OCI-LY3 (cell line): ENCODE measurements at regions not wholly inside any gene's neighbourhood (a gene's known extent, or its start where the extent isn't known, plus 50 kb on each side); places are given as distances from the start of the nearest gene placed in this dataset.

Experiments
- H2AFZ ChIP-seq: fragments of 200-600, 300-600 bp; shearing (Covaris generic); 2 replicates; pipeline ENCODE4 v1.6.0; 2014; ENCODE audit warnings: antibody characterized with exemption, low read depth, low read length
- H3K27ac ChIP-seq: fragments of 200-600, 300-600 bp; sonication (generic); 2 replicates; pipeline ENCODE4 v1.5.1; 2014; ENCODE audit warnings: mild to moderate bottlenecking, low read length, moderate library complexity, mixed read lengths
- H3K27me3 ChIP-seq: fragments of 200-600, 300-600 bp; sonication (generic); 2 replicates; pipeline ENCODE4 v1.6.1; 2014; ENCODE audit warnings: low read depth, low read length, mixed read lengths
- H3K36me3 ChIP-seq: fragments of 200-600, 300-600 bp; sonication (generic); replicated peaks from 2 replicates; pipeline ENCODE3; 2014; ENCODE audit warnings: low read depth, low read length, mixed read lengths
- H3K4me1 ChIP-seq: fragments of 300-600, 200-600 bp; sonication (generic); 2 replicates; pipeline ENCODE4 v1.6.1; 2014; ENCODE audit warnings: low read length, mixed read lengths
- H3K4me2 ChIP-seq: fragments of 200-600, 300-600 bp; sonication (generic); 2 replicates; pipeline ENCODE4 v1.6.1; 2014; ENCODE audit warnings: low read length, mixed read lengths
- H3K4me3 ChIP-seq: fragments of 300-600, 200-600 bp; sonication (generic); 2 replicates; pipeline ENCODE4 v1.5.1; 2014; ENCODE audit warnings: antibody characterized with exemption, mild to moderate bottlenecking, low read length, moderate library complexity
- H3K79me2 ChIP-seq: fragments of 300-600, 200-600 bp; shearing (Covaris generic); 2 replicates; pipeline ENCODE4 v1.6.1; 2014; ENCODE audit warnings: mild to moderate bottlenecking, low read length, mixed read lengths
- H3K9ac ChIP-seq: fragments of 300-600, 200-600 bp; shearing (Covaris generic); 2 replicates; pipeline ENCODE4 v1.6.0; 2014; ENCODE audit warnings: mild to moderate bottlenecking, low read length, moderate library complexity
- H3K9me3 ChIP-seq: fragments of 200-600, 300-600 bp; shearing (Covaris generic); 2 replicates; pipeline ENCODE4 v1.6.1; 2014; ENCODE audit warnings: low read length, mixed read lengths; ENCODE audit not compliant: insufficient read depth
- H4K20me1 ChIP-seq: fragments of 200-600, 300-600 bp; sonication (generic); 2 replicates; pipeline ENCODE4 v1.6.1; 2016; ENCODE audit warnings: low read length, mixed read lengths; ENCODE audit not compliant: insufficient read depth
- CTCF ChIP-seq: fragments of 200-600, 300-600 bp; sonication (generic); IDR thresholded peaks from 2 replicates; pipeline ENCODE4 v1.5.1; 2014; ENCODE audit warnings: antibody characterized with exemption, low read length, low read depth
- EZH2phosphoT487 ChIP-seq: fragments of 200-600 bp; shearing (Covaris generic); IDR thresholded peaks from 2 replicates; pipeline ENCODE4 v1.6.1; 2018; ENCODE audit warnings: antibody characterized with exemption, mixed run types, low read depth

GRCh38 chr11:109109150-109109549 is 312.8 kb upstream of the C11orf87 start:
- Histone ChIP-seq H2AFZ (no peak overlapping the region), H3K4me2 (no peak overlapping the region), H3K4me3 (no peak overlapping the region), H3K4me1 (no peaks in the 10 kb centered on the region), H4K20me1 (no peaks in the 10 kb centered on the region), H3K9ac (no peak overlapping the region), H3K9me3 (no peaks in the 10 kb centered on the region), H3K27me3 (no peaks in the 10 kb centered on the region), H3K27ac (no peak overlapping the region), H3K79me2 (no peaks in the 10 kb centered on the region), H3K36me3 (no peaks in the 10 kb centered on the region)
- TF ChIP-seq EZH2phosphoT487 = no peak
- TF ChIP-seq CTCF = no peak

GRCh38 chr11:109109571-109110315 is 312.2 kb upstream of the C11orf87 start:
- Histone ChIP-seq H3K36me3 (no peaks in the 10 kb centered on the region), H3K79me2 (no peaks in the 10 kb centered on the region), H3K4me1 (no peaks in the 10 kb centered on the region), H4K20me1 (no peaks in the 10 kb centered on the region), H2AFZ (no peak overlapping the region), H3K4me2 (no peak overlapping the region), H3K9ac (no peak overlapping the region), H3K27me3 (no peaks in the 10 kb centered on the region), H3K4me3 (no peak overlapping the region), H3K27ac (no peak overlapping the region), H3K9me3 (no peaks in the 10 kb centered on the region)
- TF ChIP-seq CTCF = no peak
- no peak for TF ChIP-seq EZH2phosphoT487

GRCh38 chr11:109112261-109112660 is 309.7 kb upstream of the C11orf87 start:
- no peaks in the 10 kb centered on the region; the same call in 1 of the 2 replicates for H3K27me3 ChIP-seq
- H3K4me3 ChIP-seq = no peak overlapping the region
- H2AFZ ChIP-seq = no peak overlapping the region
- no peaks in the 10 kb centered on the region for H3K36me3 ChIP-seq
- H3K4me1 ChIP-seq = no peaks in the 10 kb centered on the region
- H3K4me2 ChIP-seq = no peak overlapping the region
- TF ChIP-seq CTCF (no peak), EZH2phosphoT487 (no peak)
- no peaks in the 10 kb centered on the region for H3K9me3 ChIP-seq
- H3K27ac ChIP-seq = no peak overlapping the region
- no peak overlapping the region for H3K9ac ChIP-seq
- H3K79me2 ChIP-seq = no peaks in the 10 kb centered on the region
- no peaks in the 10 kb centered on the region for H4K20me1 ChIP-seq

- Histone ChIP-seq H3K4me3 (no peak overlapping the region), H3K79me2 (no peaks in the 10 kb centered on the region), H3K27ac (no peak overlapping the region), H3K36me3 (no peaks in the 10 kb centered on the region), H3K9me3 (no peaks in the 10 kb centered on the region), H3K27me3 (no peaks in the 10 kb centered on the region; the same call in 1 of the 2 replicates), H4K20me1 (no peaks in the 10 kb centered on the region), H2AFZ (no peak overlapping the region), H3K4me2 (no peak overlapping the region), H3K9ac (no peak overlapping the region), H3K4me1 (no peaks in the 10 kb centered on the region)
- TF ChIP-seq CTCF (no peak), EZH2phosphoT487 (no peak)
Observed at GRCh38 chr11:109112821-109113280, 309.1 kb upstream of the C11orf87 start.
